Adrenal gland (tissue), 9 donors: ENCODE measurements at regions not wholly inside any gene's neighbourhood (a gene's known extent, or its start where the extent isn't known, plus 50 kb on each side); places are given as distances from the start of the nearest gene placed in this dataset.

ENCODE experiments used
- DNase-seq, 7 donors: peaks; one replicate each; pipeline ENCODE4 v3.0.0-alpha.2; 2019 to 2020
- H3K27ac ChIP-seq, 5 donors: fragments of 200-600 bp; sonication (generic) in 4 of 5; 1 replicate in 3 of 5; 2 replicates in 2 of 5; pipeline versions ENCODE4 v1.5.1 to v1.8.0; 2016 to 2020; ENCODE audit warnings: mild to moderate bottlenecking in 1 of 5
- H3K27me3 ChIP-seq: fragments of 200-600 bp; 2 replicates; pipeline ENCODE4 v1.8.0; 2021
- H3K36me3 ChIP-seq, 2 donors: fragments of 200-600 bp; replicated peaks in 1 of 2; 1 replicate in 1 of 2; 2 replicates in 1 of 2; pipeline versions ENCODE4 v1.5.1 to v1.8.0; 2018 to 2022
- H3K4me1 ChIP-seq, 2 donors: fragments of 200-600 bp; replicated peaks in 1 of 2; 1 replicate in 1 of 2; 2 replicates in 1 of 2; pipeline versions ENCODE4 v1.5.1 to v1.8.0; 2018 to 2021
- H3K4me3 ChIP-seq, 4 donors: fragments of 200-600 bp; sonication (generic) in 3 of 4; one replicate each; pipeline ENCODE4 v1.5.1; 2016 to 2018
- H3K9me3 ChIP-seq, 3 donors: fragments of 200-600 bp; sonication (generic) in 1 of 3; replicated peaks in 1 of 3; 1 replicate in 2 of 3; 2 replicates in 1 of 3; pipeline versions ENCODE4 v1.5.1 to v1.8.0; 2016 to 2021
- POLR2A ChIP-seq, 2 donors: fragments of 450-650 bp; IDR thresholded peaks; one replicate each; pipeline ENCODE4 v1.6.1; 2017; ENCODE audit warnings: antibody characterized with exemption in 2 of 2, mild to moderate bottlenecking in 2 of 2, moderate library complexity in 1 of 2
- WGBS, 4 donors: extraction: QIAGEN DNeasy Blood & Tissue Kit in 2 of 4; methylation state at CpG; one replicate each; pipeline versions ENCODE4 v1.1.5 to v1.1.7; 2013 to 2017; 5-methylcytosine and 5-hydroxymethylcytosine counted together
- intact Hi-C, 2 donors: fragments of 100-400 bp; cut with DNase I; formaldehyde crosslinking; loops; one replicate each; pipeline versions ENCODE4 v1.14.1 to v1.15.0; 2022 to 2023
- TF ChIP-seq, protein P1 (sequence below), 6 experiments: fragments of 450-650 bp in 4 of 6; fragments of 200-600 bp in 2 of 6; sonication (generic) in 1 of 6; IDR thresholded peaks; 1 replicate in 5 of 6; 2 replicates in 1 of 6; pipeline versions ENCODE4 v1.5.1 to v1.8.0; 2016 to 2021; ENCODE audit warnings: antibody characterized with exemption in 6 of 6, mild to moderate bottlenecking in 2 of 6, moderate library complexity in 1 of 6
- donor health status: healthy with polysubstance abuse.
- donor health status: Bipolar disorder and iron deficiency.
- donor health status: DM: yes; HTN: yes; CAD: no.
- donor health status: DM: no; HTN: no; CAD: no.
- donor health status: DM: no; HTN: no; CAD: no.

- Histone ChIP-seq H3K27me3 (no peaks in the 10 kb centered on the region), H3K4me3 (no peak overlapping the region), H3K36me3 (no peaks in the 10 kb centered on the region), H3K27ac (no peak overlapping the region), H3K9me3 (no peaks in the 10 kb centered on the region), H3K4me1 (peaks cover 4 to 10% of the 10 kb centered on the region in 2 donors)
- intact Hi-C loops = no loop called here
- peak in 5 of 7 donors; percentile 16 to 52 (median 20) for DNase-seq
- 46 to 68% (median 54%) methylated on average over 1 of the region's 1 CpG for WGBS, 4 donors
- TF ChIP-seq, protein P1, sequence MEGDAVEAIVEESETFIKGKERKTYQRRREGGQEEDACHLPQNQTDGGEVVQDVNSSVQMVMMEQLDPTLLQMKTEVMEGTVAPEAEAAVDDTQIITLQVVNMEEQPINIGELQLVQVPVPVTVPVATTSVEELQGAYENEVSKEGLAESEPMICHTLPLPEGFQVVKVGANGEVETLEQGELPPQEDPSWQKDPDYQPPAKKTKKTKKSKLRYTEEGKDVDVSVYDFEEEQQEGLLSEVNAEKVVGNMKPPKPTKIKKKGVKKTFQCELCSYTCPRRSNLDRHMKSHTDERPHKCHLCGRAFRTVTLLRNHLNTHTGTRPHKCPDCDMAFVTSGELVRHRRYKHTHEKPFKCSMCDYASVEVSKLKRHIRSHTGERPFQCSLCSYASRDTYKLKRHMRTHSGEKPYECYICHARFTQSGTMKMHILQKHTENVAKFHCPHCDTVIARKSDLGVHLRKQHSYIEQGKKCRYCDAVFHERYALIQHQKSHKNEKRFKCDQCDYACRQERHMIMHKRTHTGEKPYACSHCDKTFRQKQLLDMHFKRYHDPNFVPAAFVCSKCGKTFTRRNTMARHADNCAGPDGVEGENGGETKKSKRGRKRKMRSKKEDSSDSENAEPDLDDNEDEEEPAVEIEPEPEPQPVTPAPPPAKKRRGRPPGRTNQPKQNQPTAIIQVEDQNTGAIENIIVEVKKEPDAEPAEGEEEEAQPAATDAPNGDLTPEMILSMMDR (IDR thresholded peaks at IDR 0.05) = no peak
- no peak for TF ChIP-seq POLR2A (IDR thresholded peaks at IDR 0.05)
Observed at GRCh38 chr1:208332774-208333126, 88.6 kb upstream of the PLXNA2 start.

DNA sequence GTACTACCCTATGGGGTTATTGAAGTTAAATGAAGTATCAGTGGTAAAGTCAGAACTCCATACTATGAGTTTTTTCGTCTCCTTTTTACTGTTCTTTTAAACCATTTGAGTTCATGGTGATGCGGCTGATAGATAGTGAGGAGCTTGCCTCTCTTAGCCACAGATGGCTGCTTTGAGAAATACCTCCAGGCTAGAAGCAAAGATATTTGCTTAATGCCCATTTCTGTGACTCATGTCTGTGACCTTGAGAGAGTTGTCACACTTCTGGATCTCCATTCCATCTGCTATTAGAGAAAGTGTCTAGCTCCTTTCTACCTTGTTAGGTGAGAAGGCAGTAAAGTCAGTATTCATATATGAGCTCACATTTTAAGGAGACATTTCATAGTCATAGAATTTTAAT, 89.5 kb upstream of the PLXNA2 start:
- DNase-seq = no peak
- no peaks in the 10 kb centered on the region for H3K9me3 ChIP-seq
- intact Hi-C loops = no loop called here
- H3K27me3 ChIP-seq = no peaks in the 10 kb centered on the region
- no peak for TF ChIP-seq POLR2A (IDR thresholded peaks at IDR 0.05)
- TF ChIP-seq, protein P1 (IDR thresholded peaks at IDR 0.05) = no peak
- no peak overlapping the region for H3K27ac ChIP-seq
- no peak overlapping the region for H3K4me3 ChIP-seq
- WGBS, 4 donors = 73 to 89% (median 82%) methylated on average over 2 of the region's 2 CpGs
- H3K36me3 ChIP-seq = no peaks in the 10 kb centered on the region
- H3K4me1 ChIP-seq = peaks cover 4 to 10% of the 10 kb centered on the region in 2 donors

DNA sequence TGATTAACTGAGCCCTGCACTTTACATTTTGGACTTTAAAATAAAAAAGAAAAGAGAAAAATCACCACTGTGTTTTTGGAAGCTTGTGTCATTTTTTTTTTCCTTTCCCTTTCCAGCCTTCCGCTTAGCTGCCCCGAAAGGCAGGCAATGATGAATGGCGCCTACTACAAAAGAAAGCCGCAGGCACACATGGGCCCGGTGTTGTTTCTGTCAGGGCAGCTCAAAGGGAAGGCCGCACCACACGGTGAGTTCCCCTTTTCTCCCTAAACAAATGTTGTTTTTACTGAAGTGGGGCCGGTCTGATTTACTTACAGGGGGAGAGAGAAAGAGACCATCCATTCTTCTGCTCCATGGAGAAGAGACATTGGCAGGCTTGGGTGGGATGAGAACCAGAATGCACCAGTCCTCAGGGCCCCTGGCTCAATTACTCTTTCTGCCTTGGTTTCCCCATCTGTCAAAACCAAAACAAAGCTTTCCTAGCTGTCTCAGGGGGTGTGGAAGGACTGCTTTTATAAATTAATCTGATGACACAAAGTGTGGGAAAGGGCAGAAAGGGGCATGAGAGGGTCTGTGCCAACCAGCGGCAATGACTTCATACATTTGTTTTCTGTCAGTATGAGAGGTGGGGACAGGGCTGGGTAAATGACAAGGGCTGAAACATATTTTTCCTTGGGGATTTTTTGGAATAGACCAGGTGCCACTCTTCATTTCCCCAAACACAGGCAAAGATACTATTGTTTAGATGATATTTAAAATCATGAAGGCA, 91.4 kb upstream of the PLXNA2 start:
- Histone ChIP-seq H3K36me3 (no peaks in the 10 kb centered on the region), H3K4me1 (peaks cover 4 to 10% of the 10 kb centered on the region in 2 donors), H3K4me3 (no peak overlapping the region), H3K27me3 (no peaks in the 10 kb centered on the region), H3K9me3 (no peaks in the 10 kb centered on the region), H3K27ac (no peak overlapping the region)
- no peak for DNase-seq
- no peak for TF ChIP-seq POLR2A (IDR thresholded peaks at IDR 0.05)
- TF ChIP-seq, protein P1 (IDR thresholded peaks at IDR 0.05) = no peak
- intact Hi-C loops = no loop called here
- 67 to 80% (median 77%) methylated on average over 9 of the region's 9 CpGs for WGBS, 4 donors

- no peak overlapping the region for H3K4me3 ChIP-seq
- no peaks in the 10 kb centered on the region for H3K36me3 ChIP-seq
- no peaks in the 10 kb centered on the region for H3K27me3 ChIP-seq
- DNase-seq = no peak
- peaks cover 4 to 10% of the 10 kb centered on the region in 2 donors for H3K4me1 ChIP-seq
- WGBS, 4 donors = 84 to 95% (median 90%) methylated on average over 6 of the region's 6 CpGs
- TF ChIP-seq, protein P1 (IDR thresholded peaks at IDR 0.05) = no peak
- no peak for TF ChIP-seq POLR2A (IDR thresholded peaks at IDR 0.05)
- intact Hi-C loops = no loop called here
- no peak overlapping the region for H3K27ac ChIP-seq
- H3K9me3 ChIP-seq = no peaks in the 10 kb centered on the region
Observed at GRCh38 chr1:208336137-208336518, 91.9 kb upstream of the PLXNA2 start.
